ENCODE measurements at regions not wholly inside any gene's neighbourhood (a gene's known extent, or its start where the extent isn't known, plus 50 kb on each side); places are given as distances from the start of the nearest gene placed in this dataset.
"Not testable (repeated sequence)": the region's sequence is repeated elsewhere in the genome, so short reads cannot be mapped to it uniquely, and the experiment has no call there.

GRCh38 chr5:174559141-174559540 lies 165.2 kb upstream of the MSX2 start:
- no peak overlapping the region for H3K4me3 ChIP-seq (ENCODE audit: control insufficient read depth, low read depth, low read length)
- DNase-seq (ENCODE audit: low read depth): no peak

GRCh38 chr5:174559566-174560090 lies 164.8 kb upstream of the MSX2 start:
- H3K4me3 ChIP-seq (ENCODE audit: control insufficient read depth, low read depth, low read length): no peak overlapping the region
- DNase-seq (ENCODE audit: low read depth): no peak
- TF ChIP-seq, protein P1, sequence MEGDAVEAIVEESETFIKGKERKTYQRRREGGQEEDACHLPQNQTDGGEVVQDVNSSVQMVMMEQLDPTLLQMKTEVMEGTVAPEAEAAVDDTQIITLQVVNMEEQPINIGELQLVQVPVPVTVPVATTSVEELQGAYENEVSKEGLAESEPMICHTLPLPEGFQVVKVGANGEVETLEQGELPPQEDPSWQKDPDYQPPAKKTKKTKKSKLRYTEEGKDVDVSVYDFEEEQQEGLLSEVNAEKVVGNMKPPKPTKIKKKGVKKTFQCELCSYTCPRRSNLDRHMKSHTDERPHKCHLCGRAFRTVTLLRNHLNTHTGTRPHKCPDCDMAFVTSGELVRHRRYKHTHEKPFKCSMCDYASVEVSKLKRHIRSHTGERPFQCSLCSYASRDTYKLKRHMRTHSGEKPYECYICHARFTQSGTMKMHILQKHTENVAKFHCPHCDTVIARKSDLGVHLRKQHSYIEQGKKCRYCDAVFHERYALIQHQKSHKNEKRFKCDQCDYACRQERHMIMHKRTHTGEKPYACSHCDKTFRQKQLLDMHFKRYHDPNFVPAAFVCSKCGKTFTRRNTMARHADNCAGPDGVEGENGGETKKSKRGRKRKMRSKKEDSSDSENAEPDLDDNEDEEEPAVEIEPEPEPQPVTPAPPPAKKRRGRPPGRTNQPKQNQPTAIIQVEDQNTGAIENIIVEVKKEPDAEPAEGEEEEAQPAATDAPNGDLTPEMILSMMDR (conservative IDR thresholded peaks at IDR 0.05; ENCODE audit: control insufficient read depth, insufficient read depth, low read depth, low read length): no peak

More at GRCh38 chr5:174559141-174559540, 165.2 kb upstream of the MSX2 start:
- TF ChIP-seq, protein P1 (conservative IDR thresholded peaks at IDR 0.05; ENCODE audit: control insufficient read depth, insufficient read depth, low read depth, low read length): no peak

GRCh38 chr5:174560861-174561260 lies 163.5 kb upstream of the MSX2 start:
- DNase-seq (ENCODE audit: low read depth): no peak
- TF ChIP-seq, protein P1 (conservative IDR thresholded peaks at IDR 0.05; ENCODE audit: control insufficient read depth, insufficient read depth, low read depth, low read length): no peak
- no peak overlapping the region for H3K4me3 ChIP-seq (ENCODE audit: control insufficient read depth, low read depth, low read length)

- H3K4me3 ChIP-seq (ENCODE audit: control insufficient read depth, low read depth, low read length); DNase-seq (ENCODE audit: low read depth): not testable (repeated sequence)
Observed at GRCh38 chr5:174563040-174563439, 161.3 kb upstream of the MSX2 start.

GRCh38 chr5:174563899-174564298 lies 160.5 kb upstream of the MSX2 start:
- TF ChIP-seq, protein P1 (conservative IDR thresholded peaks at IDR 0.05; ENCODE audit: control insufficient read depth, insufficient read depth, low read depth, low read length): no peak
- DNase-seq (ENCODE audit: low read depth): no peak
- no peak overlapping the region for H3K4me3 ChIP-seq (ENCODE audit: control insufficient read depth, low read depth, low read length)

GRCh38 chr5:174567506-174568141 lies 156.8 kb upstream of the MSX2 start:
- H3K4me3 ChIP-seq (ENCODE audit: control insufficient read depth, low read depth, low read length): no peak overlapping the region
- DNase-seq (ENCODE audit: low read depth): no peak
- TF ChIP-seq, protein P1 (conservative IDR thresholded peaks at IDR 0.05; ENCODE audit: control insufficient read depth, insufficient read depth, low read depth, low read length): no peak

GRCh38 chr5:174570662-174571061 lies 153.7 kb upstream of the MSX2 start:
- TF ChIP-seq, protein P1 (conservative IDR thresholded peaks at IDR 0.05; ENCODE audit: control insufficient read depth, insufficient read depth, low read depth, low read length): no peak
- no peak for DNase-seq (ENCODE audit: low read depth)
- H3K4me3 ChIP-seq (ENCODE audit: control insufficient read depth, low read depth, low read length): no peak overlapping the region

Data from fibroblast of mammary gland (primary cell).